Muscle layer of colon (tissue), 2 donors: ENCODE measurements at regions not wholly inside any gene's neighbourhood (a gene's known extent, or its start where the extent isn't known, plus 50 kb on each side); places are given as distances from the start of the nearest gene placed in this dataset.

Source experiments
- H3K27ac ChIP-seq: one replicate; pipeline ENCODE4 v1.7.0; 2013; ENCODE audit warnings: low read depth, mild to moderate bottlenecking, low read length, moderate library complexity
- H3K27me3 ChIP-seq, 2 donors: one replicate each; pipeline ENCODE4 v1.7.0; 2013; ENCODE audit warnings: low read length in 2 of 2, mild to moderate bottlenecking in 2 of 2; ENCODE audit not compliant: insufficient read depth in 2 of 2, control insufficient read depth in 1 of 2
- H3K36me3 ChIP-seq: one replicate; pipeline ENCODE4 v1.7.0; 2013; ENCODE audit warnings: mild to moderate bottlenecking, low read length; ENCODE audit not compliant: insufficient read depth
- H3K4me1 ChIP-seq: one replicate; pipeline ENCODE4 v1.7.0; 2013; ENCODE audit warnings: mild to moderate bottlenecking, low read length; ENCODE audit not compliant: insufficient read depth
- H3K4me3 ChIP-seq, 2 donors: one replicate each; pipeline ENCODE4 v1.7.0; 2013; ENCODE audit warnings: low read length in 2 of 2, low read depth in 1 of 2, mild to moderate bottlenecking in 1 of 2, moderate library complexity in 1 of 2
- H3K9ac ChIP-seq: one replicate; pipeline ENCODE4 v1.7.0; 2013; ENCODE audit warnings: low read length
- H3K9me3 ChIP-seq: one replicate; pipeline ENCODE4 v1.7.0; 2013; ENCODE audit warnings: mild to moderate bottlenecking, low read length
- donor health status: abdominal sarcoma.
- donor health status: Adenocarcinoma of cecum.

DNA sequence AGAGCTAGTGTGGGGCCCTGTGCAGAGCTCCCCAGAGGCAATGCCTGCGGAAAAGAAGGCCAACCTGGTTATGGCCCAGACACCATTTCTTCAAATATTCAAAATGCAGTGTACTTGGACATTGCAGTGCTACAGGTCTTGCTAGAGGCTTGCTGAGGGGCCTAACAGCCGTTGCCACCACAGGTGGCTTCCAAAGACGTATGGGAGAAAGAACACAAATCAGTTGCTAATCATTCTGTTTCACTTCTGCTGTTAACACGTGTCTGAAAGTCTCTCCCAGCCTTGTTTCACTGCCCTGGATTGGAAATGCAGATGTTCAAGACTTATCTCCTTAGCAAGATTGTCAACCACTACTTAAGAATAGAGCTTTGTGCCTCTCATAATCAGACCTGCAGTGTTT, 925.9 kb downstream of the GALC start:
- Histone ChIP-seq H3K27ac (no peak overlapping the region), H3K4me1 (no peaks in the 10 kb centered on the region), H3K4me3 (no peak overlapping the region), H3K9me3 (no peaks in the 10 kb centered on the region), H3K9ac (no peak overlapping the region), H3K27me3 (no peaks in the 10 kb centered on the region), H3K36me3 (no peaks in the 10 kb centered on the region)

DNA sequence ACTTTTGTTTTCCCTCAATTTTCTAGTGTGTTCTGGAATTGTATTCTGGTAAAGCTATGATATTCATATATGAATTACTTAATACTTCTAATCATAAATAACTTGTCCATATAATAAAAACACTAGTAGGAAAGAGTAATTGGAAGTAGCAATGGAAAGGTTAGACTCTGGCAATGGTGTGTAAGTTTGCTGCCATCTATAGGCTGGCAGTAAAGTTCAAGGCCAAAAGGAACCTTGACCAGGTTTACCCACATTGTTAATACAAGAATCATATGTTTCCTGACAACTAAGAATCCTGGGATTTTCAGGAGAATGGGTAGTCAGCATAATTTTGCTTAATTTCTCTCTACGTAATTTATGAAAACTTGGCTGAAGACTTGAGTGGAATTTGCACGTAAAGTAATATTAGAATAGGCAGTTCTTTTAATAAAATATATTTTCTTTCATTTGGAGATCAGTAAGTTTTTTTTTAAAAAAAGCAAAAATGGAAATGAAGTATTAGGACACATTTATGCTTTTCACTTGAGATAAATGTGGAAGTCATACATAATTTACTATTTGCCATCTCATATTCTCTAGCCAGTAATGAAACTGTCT, 926.7 kb downstream of the GALC start:
- Histone ChIP-seq H3K27ac (no peak overlapping the region), H3K9me3 (no peaks in the 10 kb centered on the region), H3K27me3 (no peaks in the 10 kb centered on the region), H3K4me1 (no peaks in the 10 kb centered on the region), H3K9ac (no peak overlapping the region), H3K4me3 (no peak overlapping the region), H3K36me3 (no peaks in the 10 kb centered on the region)

DNA sequence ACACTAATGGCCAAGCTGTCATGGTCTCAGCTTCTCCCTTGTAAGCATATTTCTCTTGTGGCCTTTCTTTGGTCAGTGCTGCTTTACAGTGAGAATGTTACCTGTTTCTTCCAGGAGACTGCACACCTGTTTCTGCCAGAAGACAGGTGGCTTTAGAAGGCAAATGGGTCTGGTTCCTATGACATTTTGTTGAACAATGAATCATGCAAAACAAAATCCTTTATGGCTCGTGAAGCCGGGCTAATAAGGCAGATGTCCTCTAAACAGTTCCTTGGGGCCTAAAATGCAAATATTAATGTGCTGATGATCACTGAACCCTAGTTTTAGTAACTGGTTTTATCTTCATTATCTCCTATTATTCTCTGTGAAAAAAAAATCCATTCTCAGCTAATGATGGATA, 927.6 kb downstream of the GALC start:
- H3K27ac ChIP-seq, result no peak overlapping the region
- no peaks in the 10 kb centered on the region for H3K27me3 ChIP-seq
- H3K9me3 ChIP-seq, result no peaks in the 10 kb centered on the region
- no peaks in the 10 kb centered on the region for H3K36me3 ChIP-seq
- H3K9ac ChIP-seq, result no peak overlapping the region
- no peak overlapping the region for H3K4me3 ChIP-seq
- no peaks in the 10 kb centered on the region for H3K4me1 ChIP-seq

DNA sequence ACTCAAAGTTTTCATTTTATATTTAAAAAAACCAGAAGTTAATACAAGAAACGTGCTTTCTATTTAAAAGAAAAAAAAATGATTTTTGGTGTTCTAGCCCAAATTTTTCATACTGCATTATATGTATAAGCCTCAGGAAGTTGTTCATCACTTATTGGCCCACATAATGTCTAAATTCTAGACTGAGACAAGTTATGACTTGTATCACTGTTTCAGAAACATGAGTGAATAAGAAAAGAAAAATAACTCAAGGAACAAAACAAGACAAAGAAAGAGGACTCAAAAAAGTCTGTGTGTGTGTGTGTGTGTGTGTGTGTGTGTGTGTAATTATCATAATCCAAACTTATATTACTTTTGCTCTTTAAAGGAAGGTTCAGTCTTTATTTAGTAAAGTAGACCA, 929.8 kb downstream of the GALC start:
- Histone ChIP-seq H3K36me3 (no peaks in the 10 kb centered on the region), H3K4me1 (no peaks in the 10 kb centered on the region)

DNA sequence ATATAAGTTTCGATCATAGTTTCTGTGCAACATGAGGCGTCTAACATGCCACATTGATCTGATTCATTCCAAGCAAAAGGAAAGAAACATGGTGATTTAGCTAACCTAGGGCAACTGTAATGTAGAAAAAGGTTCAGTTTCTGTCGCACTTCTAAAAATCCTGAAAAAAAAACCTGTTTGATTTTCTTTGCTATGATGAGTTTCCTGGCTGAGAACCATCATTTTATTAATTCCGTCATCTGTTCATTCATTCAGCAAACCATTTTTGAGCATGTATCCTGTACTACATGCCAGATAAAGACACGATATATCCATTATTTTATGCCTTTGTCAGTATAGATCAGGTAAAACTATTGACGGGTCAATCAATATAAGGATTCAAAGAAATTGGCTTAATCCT, 932.6 kb downstream of the GALC start:
- Histone ChIP-seq H3K36me3 (no peaks in the 10 kb centered on the region), H3K27ac (no peak overlapping the region), H3K27me3 (no peaks in the 10 kb centered on the region)

More for the DNA sequence above, 929.8 kb downstream of the GALC start:
- Histone ChIP-seq H3K4me3 (no peak overlapping the region), H3K9ac (no peak overlapping the region), H3K9me3 (no peaks in the 10 kb centered on the region), H3K27me3 (no peaks in the 10 kb centered on the region), H3K27ac (no peak overlapping the region)

DNA sequence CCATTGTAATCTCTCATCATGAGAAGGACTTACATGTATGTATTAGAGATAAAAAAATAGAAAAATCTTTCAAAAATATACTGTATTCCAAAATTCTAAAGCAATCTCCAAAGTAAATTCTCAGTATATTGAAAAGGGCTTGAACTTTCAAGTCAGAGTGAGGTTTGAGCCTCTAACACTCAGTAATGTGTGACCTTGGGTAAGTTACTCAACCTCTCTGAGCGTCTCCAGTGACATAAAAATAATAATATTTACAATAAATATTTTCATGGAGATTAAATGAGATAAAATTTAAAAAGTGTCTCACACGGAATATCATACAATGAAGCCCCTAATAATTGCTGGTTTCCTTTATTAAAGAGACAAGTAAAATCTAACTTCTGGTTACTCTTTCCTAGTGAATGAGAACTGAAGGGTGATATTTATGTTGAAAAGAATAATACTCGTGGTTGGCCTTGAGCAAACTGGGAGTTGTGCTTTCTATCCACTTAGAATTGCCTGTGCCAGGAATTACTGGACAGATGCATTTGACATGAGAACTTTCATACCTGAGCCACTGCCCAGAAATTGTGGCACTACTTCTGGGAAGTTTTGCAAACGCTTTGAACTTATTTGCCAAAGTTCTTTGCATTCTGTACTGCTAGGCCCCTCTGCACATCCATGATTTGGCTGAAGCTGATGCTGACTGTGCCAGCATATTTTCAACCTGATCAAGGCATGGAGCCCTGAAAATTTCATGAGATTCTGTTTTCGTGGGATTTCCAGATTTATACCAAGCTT, 933.7 kb downstream of the GALC start:
- H3K9me3 ChIP-seq, result no peaks in the 10 kb centered on the region
- H3K4me1 ChIP-seq, result no peaks in the 10 kb centered on the region
- no peak overlapping the region for H3K9ac ChIP-seq
- no peaks in the 10 kb centered on the region for H3K36me3 ChIP-seq
- no peak overlapping the region for H3K27ac ChIP-seq
- no peak overlapping the region for H3K4me3 ChIP-seq
- no peaks in the 10 kb centered on the region for H3K27me3 ChIP-seq

More for the DNA sequence above, 932.6 kb downstream of the GALC start:
- Histone ChIP-seq H3K4me3 (no peak overlapping the region), H3K9me3 (no peaks in the 10 kb centered on the region), H3K4me1 (no peaks in the 10 kb centered on the region), H3K9ac (no peak overlapping the region)

DNA sequence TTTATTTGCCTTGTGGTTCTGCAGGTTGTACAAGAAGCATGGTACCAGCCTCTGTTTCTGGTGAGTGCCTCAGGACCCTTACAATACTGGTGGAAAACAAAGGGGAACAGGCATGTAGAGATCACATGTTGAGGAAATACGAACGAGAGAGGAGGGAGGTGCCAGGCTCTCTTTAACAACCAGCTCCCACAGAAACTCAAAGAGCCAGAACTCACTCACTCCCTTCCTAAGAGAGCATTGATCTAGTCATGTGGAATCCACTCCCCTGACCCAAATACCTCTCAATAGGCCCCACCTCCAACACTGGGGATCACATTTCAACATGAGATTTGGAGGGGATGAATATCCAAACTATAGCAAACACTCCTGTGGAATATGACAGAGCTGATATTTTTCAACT, 938.0 kb downstream of the GALC start:
- Histone ChIP-seq H3K36me3 (no peaks in the 10 kb centered on the region), H3K4me1 (no peaks in the 10 kb centered on the region), H3K9me3 (no peaks in the 10 kb centered on the region), H3K27ac (no peak overlapping the region), H3K9ac (no peak overlapping the region), H3K27me3 (no peaks in the 10 kb centered on the region), H3K4me3 (no peak overlapping the region)

DNA sequence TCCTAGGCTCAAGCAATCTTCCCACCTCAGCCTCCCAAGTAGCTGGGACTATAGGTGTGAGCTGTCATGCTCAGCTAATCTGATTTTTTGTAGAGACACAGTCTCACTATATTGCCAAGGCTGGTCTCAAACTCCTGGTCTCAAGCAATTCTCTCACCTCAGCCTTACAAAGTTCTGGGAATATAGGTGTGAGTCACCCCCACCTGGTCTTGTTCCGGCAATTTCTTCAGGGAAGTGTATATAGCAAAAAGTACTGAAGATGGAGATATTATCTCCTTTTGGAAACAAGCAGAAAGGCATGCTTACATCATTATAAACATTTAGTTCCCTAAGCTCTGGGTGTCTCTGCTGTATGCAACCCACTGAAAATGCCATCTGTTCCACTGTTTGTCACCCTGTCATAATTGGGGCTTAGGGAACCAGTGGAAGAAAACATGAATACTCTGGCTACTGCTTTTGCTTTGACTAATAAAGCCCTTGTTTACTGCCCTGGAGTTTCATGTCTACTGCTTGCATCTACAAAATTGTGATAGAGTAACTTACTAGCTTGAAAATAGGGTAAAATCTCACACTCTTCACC, 940.2 kb downstream of the GALC start:
- no peaks in the 10 kb centered on the region for H3K27me3 ChIP-seq
- no peaks in the 10 kb centered on the region for H3K9me3 ChIP-seq
- H3K36me3 ChIP-seq, result no peaks in the 10 kb centered on the region
- no peak overlapping the region for H3K27ac ChIP-seq
- H3K9ac ChIP-seq, result no peak overlapping the region
- no peak overlapping the region for H3K4me3 ChIP-seq
- no peaks in the 10 kb centered on the region for H3K4me1 ChIP-seq

DNA sequence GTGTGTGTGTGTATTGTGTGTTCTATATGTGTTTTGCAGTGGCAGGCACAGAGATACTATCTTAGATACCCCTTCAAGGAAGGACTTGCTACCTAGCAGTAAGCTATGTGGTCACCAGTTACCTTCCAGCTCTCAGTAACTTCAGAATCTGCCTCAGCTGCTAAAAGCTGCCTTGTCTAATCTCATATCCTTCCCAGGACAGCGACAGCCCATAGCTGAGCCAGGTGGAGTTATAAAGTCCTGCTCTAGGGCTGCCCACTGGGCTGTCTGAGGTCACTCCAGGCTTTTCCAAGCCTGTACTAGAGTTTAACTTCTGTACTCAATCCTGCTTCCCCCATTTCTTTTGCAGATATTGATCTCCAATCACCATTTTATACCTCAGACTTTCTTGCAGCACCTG, 942.6 kb downstream of the GALC start:
- H3K27me3 ChIP-seq, result no peaks in the 10 kb centered on the region
- no peak overlapping the region for H3K27ac ChIP-seq
- H3K4me1 ChIP-seq, result no peaks in the 10 kb centered on the region
- no peak overlapping the region for H3K4me3 ChIP-seq
- H3K9me3 ChIP-seq, result no peaks in the 10 kb centered on the region
- H3K36me3 ChIP-seq, result no peaks in the 10 kb centered on the region
- no peak overlapping the region for H3K9ac ChIP-seq

DNA sequence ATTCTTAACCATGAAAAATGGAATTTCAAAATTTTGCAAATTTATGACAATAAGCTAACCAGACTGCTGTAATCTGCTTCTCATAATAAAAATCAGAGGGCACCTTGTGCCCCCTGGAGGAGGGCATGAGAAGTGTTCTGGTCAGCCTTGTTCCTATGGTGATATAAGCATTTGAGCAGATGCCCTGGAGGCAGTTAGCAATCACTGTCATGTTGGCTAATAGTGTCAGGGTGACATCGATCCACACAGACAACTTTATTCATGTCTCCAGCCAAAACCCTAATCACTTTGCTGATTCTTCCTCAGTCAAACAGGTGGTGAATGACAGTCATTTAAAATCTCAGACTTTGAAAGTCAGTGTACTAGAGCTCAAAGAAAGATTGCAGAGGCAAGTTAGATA, 943.0 kb downstream of the GALC start:
- Histone ChIP-seq H3K27me3 (no peaks in the 10 kb centered on the region), H3K9ac (no peak overlapping the region), H3K36me3 (no peaks in the 10 kb centered on the region), H3K4me1 (no peaks in the 10 kb centered on the region), H3K27ac (no peak overlapping the region), H3K4me3 (no peak overlapping the region), H3K9me3 (no peaks in the 10 kb centered on the region)

DNA sequence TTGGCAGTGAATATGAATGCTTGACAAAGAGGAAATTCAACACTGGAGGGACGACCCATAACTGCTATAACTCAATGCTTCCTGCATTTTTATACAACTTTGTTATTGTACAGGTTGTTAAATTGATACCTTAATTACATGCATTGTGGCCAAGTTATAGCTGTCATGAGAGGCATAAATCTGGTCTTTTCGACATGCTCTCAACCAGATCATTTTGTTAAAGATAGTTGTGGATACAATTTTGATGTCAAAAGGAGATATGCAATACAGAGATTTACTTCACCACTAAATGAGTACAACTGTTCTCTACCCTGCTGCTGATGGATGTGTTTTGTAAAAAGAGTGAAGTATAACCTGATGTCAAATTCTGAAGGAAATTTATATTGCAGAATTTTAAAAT, 946.0 kb downstream of the GALC start:
- Histone ChIP-seq H3K4me1 (no peaks in the 10 kb centered on the region), H3K36me3 (no peaks in the 10 kb centered on the region), H3K9ac (no peak overlapping the region), H3K9me3 (no peaks in the 10 kb centered on the region), H3K4me3 (no peak overlapping the region), H3K27ac (no peak overlapping the region), H3K27me3 (no peaks in the 10 kb centered on the region)

DNA sequence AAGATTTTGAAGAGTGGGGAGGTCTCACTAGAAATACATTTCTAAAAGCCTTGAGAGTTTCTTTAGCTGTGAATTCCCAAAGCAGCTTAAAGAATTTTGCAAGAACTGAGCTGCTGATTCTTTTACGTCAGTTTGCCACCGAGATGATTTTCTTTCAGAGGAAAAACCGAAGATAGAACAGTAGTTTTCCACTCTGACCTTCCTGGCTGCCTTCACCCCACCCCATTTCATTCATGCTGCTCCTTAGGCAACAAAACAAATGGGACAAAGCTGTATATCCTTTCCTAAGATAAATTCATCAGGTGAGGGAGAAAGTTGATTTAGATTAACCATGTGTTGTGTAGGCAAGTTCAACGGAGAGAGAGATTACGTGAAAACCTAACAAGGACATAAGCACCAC, 947.0 kb downstream of the GALC start:
- no peak overlapping the region for H3K9ac ChIP-seq
- no peaks in the 10 kb centered on the region for H3K9me3 ChIP-seq
- H3K4me1 ChIP-seq, result no peaks in the 10 kb centered on the region
- no peaks in the 10 kb centered on the region for H3K27me3 ChIP-seq
- no peak overlapping the region for H3K27ac ChIP-seq
- no peaks in the 10 kb centered on the region for H3K36me3 ChIP-seq
- no peak overlapping the region for H3K4me3 ChIP-seq
